Body of pancreas (tissue), 4 donors: ENCODE measurements at regions not wholly inside any gene's neighbourhood (a gene's known extent, or its start where the extent isn't known, plus 50 kb on each side); places are given as distances from the start of the nearest gene placed in this dataset.

ENCODE experiments used
- POLR2A ChIP-seq, 3 donors: fragments of 450-650 bp; IDR thresholded peaks; one replicate each; pipeline ENCODE4 v1.6.1; 2016; ENCODE audit warnings: antibody characterized with exemption in 3 of 3, mild to moderate bottlenecking in 2 of 3
- TF ChIP-seq, protein P1 (sequence below), 7 experiments: fragments of 450-650 bp in 4 of 7; fragments of 200-600 bp in 3 of 7; sonication (generic) in 3 of 7; IDR thresholded peaks; one replicate each; pipeline ENCODE4 v1.5.1; 2016 to 2019; ENCODE audit warnings: antibody characterized with exemption in 7 of 7

DNA sequence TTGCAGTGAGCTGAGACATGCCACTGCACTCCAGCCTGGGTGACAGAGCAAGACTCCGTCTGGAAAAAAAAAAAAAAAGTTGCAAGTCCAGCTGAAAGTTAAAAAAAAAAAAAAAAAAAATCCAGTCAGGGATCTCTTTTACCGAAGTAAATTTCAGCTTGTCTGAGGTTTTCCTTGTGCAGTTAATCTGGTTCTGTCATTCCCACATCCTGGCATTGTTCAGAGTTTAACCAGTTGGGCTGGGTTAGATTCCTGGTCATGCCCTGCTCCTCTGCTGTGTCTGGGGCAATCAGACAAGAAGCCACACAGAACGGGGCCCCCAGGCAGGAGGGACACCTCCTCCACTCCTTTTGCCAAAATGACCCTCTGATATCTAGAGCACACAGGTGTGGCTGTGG lies 84.1 kb upstream of the KLHL25 start:
- TF ChIP-seq, protein P1, sequence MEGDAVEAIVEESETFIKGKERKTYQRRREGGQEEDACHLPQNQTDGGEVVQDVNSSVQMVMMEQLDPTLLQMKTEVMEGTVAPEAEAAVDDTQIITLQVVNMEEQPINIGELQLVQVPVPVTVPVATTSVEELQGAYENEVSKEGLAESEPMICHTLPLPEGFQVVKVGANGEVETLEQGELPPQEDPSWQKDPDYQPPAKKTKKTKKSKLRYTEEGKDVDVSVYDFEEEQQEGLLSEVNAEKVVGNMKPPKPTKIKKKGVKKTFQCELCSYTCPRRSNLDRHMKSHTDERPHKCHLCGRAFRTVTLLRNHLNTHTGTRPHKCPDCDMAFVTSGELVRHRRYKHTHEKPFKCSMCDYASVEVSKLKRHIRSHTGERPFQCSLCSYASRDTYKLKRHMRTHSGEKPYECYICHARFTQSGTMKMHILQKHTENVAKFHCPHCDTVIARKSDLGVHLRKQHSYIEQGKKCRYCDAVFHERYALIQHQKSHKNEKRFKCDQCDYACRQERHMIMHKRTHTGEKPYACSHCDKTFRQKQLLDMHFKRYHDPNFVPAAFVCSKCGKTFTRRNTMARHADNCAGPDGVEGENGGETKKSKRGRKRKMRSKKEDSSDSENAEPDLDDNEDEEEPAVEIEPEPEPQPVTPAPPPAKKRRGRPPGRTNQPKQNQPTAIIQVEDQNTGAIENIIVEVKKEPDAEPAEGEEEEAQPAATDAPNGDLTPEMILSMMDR (IDR thresholded peaks at IDR 0.05): no peak
- no peak for TF ChIP-seq POLR2A (IDR thresholded peaks at IDR 0.05)
